ENCODE measurements at regions not wholly inside any gene's neighbourhood (a gene's known extent, or its start where the extent isn't known, plus 50 kb on each side); places are given as distances from the start of the nearest gene placed in this dataset.

DNA sequence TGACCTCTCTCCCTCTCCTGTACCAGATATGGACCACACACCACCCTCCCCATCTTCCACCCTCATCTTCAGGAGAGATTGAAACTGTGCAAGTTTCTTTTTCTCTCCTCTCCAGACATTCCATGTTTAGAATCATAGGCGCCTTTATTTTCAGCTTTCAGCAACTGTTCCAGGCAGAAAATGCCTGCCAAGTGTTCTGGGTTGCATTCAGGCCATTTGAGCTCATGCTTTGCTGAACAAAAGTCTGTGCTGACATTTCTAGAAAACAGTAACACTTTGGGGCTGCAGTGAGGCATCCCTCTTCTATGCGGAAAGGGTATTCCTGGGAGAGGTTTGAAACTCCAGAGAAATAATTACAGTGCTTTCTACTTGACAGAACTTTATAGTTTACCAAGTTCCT lies 361.7 kb downstream of the GPAM start:
- Histone ChIP-seq H3K9me3 (ENCODE audit: control insufficient read depth in 5 of 5, low read length in 5 of 5) (no peaks in the 10 kb centered on the region), H3K27me3 (ENCODE audit: control insufficient read depth in 5 of 5, insufficient read depth in 4 of 5, low read length in 5 of 5) (no peaks in the 10 kb centered on the region), H3K36me3 (ENCODE audit: control insufficient read depth in 5 of 5, insufficient read depth in 5 of 5, low read length in 5 of 5) (no peaks in the 10 kb centered on the region), H3K9ac (ENCODE audit: low read length in 5 of 5) (no peak overlapping the region), H3K4me1 (ENCODE audit: control insufficient read depth in 5 of 5, insufficient read depth in 5 of 5, low read length in 5 of 5) (no peaks in the 10 kb centered on the region), H3K4me3 (ENCODE audit: low read depth in 1 of 5, low read length in 5 of 5) (no peak overlapping the region), H3K27ac (ENCODE audit: low read depth, low read length) (no peak overlapping the region)

DNA sequence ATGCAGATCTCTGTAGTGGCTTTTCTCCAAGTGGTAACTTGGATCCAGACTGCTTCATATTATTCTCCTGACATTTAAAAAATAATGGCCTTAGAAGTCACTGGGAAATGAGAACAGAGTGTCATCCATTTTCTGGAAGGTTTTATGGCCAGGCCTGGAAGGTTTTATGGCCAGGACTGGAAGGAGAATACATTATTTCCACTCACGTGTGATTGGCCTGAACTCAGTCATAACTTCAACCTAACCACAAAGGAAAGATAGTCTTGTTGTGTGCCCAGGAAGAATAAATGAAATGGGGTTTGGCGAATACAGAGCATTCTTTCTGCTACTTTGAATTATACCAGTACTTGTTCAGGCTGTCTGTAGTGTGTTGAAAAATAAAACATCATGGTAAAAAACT lies 360.9 kb downstream of the GPAM start:
- H3K4me1 ChIP-seq (ENCODE audit: control insufficient read depth in 5 of 5, insufficient read depth in 5 of 5, low read length in 5 of 5): no peaks in the 10 kb centered on the region
- no peaks in the 10 kb centered on the region for H3K9me3 ChIP-seq (ENCODE audit: control insufficient read depth in 5 of 5, low read length in 5 of 5)
- H3K36me3 ChIP-seq (ENCODE audit: control insufficient read depth in 5 of 5, insufficient read depth in 5 of 5, low read length in 5 of 5): no peaks in the 10 kb centered on the region
- no peaks in the 10 kb centered on the region for H3K27me3 ChIP-seq (ENCODE audit: control insufficient read depth in 5 of 5, insufficient read depth in 4 of 5, low read length in 5 of 5)
- no peak overlapping the region for H3K4me3 ChIP-seq (ENCODE audit: low read depth in 1 of 5, low read length in 5 of 5)
- no peak overlapping the region for H3K27ac ChIP-seq (ENCODE audit: low read depth, low read length)
- no peak overlapping the region for H3K9ac ChIP-seq (ENCODE audit: low read length in 5 of 5)

DNA sequence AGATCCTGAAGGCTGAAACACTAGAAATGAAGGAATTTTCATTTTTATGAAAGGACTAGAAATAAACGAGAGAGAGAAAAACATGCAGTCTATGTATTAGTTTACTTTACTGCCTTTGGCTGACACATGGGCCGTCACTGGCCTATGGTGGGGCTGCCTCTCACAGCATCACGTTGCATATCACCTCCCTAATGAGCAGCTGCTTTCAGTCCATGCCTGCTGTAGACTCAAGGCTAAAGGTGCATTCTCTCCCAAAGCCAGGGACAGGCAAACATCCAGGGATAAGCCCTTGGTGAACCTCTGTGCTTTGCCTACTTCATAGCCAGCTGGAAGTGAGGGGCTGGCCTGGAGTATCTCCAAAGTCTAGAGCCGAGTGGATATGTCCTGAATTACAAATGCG lies 359.4 kb downstream of the GPAM start:
- Histone ChIP-seq H3K27ac (ENCODE audit: low read depth, low read length) (no peak overlapping the region), H3K9me3 (ENCODE audit: control insufficient read depth in 5 of 5, low read length in 5 of 5) (no peaks in the 10 kb centered on the region)

DNA sequence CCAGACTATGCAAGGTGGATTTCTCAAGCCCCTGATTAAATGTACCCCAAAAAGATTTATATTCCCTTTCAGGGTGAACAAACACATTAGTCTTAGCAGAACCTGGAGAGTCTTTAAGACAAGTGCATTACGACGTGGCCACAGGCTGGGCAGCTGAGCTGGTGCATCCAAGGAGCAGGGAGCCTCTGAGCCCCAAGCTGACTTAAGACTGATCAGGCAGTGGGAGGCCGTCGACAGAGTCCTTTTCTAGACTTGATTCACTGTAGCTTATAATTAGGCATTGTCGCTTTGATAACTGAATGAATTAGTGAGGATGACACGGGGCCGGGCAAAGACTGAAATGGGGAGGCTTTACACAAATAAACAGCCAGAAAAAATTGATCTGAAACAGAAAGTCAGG lies 353.2 kb downstream of the GPAM start:
- peaks cover 0 to under 1% (median 0%) of the 10 kb centered on the region in 5 donors for H3K4me1 ChIP-seq (ENCODE audit: control insufficient read depth in 5 of 5, insufficient read depth in 5 of 5, low read length in 5 of 5)
- H3K4me3 ChIP-seq (ENCODE audit: low read depth in 1 of 5, low read length in 5 of 5): no peak overlapping the region
- H3K9ac ChIP-seq (ENCODE audit: low read length in 5 of 5): no peak overlapping the region
- no peak overlapping the region for H3K27ac ChIP-seq (ENCODE audit: low read depth, low read length)
- H3K27me3 ChIP-seq (ENCODE audit: control insufficient read depth in 5 of 5, insufficient read depth in 4 of 5, low read length in 5 of 5): no peaks in the 10 kb centered on the region
- H3K36me3 ChIP-seq (ENCODE audit: control insufficient read depth in 5 of 5, insufficient read depth in 5 of 5, low read length in 5 of 5): no peaks in the 10 kb centered on the region
- H3K9me3 ChIP-seq (ENCODE audit: control insufficient read depth in 5 of 5, low read length in 5 of 5): no peaks in the 10 kb centered on the region

More for the DNA sequence above, 359.4 kb downstream of the GPAM start:
- H3K27me3 ChIP-seq (ENCODE audit: control insufficient read depth in 5 of 5, insufficient read depth in 4 of 5, low read length in 5 of 5): no peaks in the 10 kb centered on the region
- no peaks in the 10 kb centered on the region for H3K4me1 ChIP-seq (ENCODE audit: control insufficient read depth in 5 of 5, insufficient read depth in 5 of 5, low read length in 5 of 5)
- H3K9ac ChIP-seq (ENCODE audit: low read length in 5 of 5): no peak overlapping the region
- no peaks in the 10 kb centered on the region for H3K36me3 ChIP-seq (ENCODE audit: control insufficient read depth in 5 of 5, insufficient read depth in 5 of 5, low read length in 5 of 5)
- no peak overlapping the region for H3K4me3 ChIP-seq (ENCODE audit: low read depth in 1 of 5, low read length in 5 of 5)

DNA sequence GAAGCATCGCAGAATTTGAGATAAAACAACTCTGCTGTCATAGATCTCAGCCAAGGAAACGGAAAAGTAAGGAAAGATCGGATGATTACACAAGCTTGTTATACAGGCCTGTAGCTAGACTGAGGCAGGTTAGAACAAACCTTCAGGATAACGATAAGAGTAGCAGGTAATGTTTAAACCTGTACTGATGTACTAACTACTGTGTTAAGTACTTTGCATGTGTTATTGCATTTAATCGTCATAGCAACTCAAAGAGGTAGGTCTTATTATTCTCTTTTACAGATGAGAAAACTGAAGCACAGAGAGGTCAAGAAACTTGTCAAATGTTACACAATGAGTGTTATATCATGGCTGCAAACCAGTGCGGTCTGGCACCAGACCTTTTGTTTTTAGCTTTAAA lies 352.5 kb downstream of the GPAM start:
- no peak overlapping the region for H3K9ac ChIP-seq (ENCODE audit: low read length in 5 of 5)
- H3K27ac ChIP-seq (ENCODE audit: low read depth, low read length): no peak overlapping the region
- no peak overlapping the region for H3K4me3 ChIP-seq (ENCODE audit: low read depth in 1 of 5, low read length in 5 of 5)
- H3K27me3 ChIP-seq (ENCODE audit: control insufficient read depth in 5 of 5, insufficient read depth in 4 of 5, low read length in 5 of 5): no peaks in the 10 kb centered on the region
- H3K4me1 ChIP-seq (ENCODE audit: control insufficient read depth in 5 of 5, insufficient read depth in 5 of 5, low read length in 5 of 5): peaks cover 0 to 5% (median 0%) of the 10 kb centered on the region in 5 donors
- H3K9me3 ChIP-seq (ENCODE audit: control insufficient read depth in 5 of 5, low read length in 5 of 5): no peaks in the 10 kb centered on the region
- no peaks in the 10 kb centered on the region for H3K36me3 ChIP-seq (ENCODE audit: control insufficient read depth in 5 of 5, insufficient read depth in 5 of 5, low read length in 5 of 5)

DNA sequence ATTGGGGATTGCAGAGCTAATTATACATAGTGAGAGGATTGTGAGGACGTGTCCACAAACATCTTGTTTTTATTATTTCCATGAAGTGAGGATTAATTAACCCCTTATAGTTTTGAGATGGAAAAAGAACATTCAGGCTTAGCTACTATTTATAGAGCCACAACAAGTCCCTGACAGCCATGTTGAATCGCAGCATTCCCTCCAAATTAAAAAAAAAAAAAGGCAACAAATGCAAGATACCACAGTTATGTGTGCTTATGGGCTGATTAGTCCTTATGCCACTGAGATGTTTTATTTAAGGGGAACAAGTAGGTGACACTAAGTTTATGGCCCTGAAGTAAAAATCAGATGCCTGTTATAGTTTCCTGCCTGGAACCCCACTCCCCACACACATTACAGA lies 350.3 kb downstream of the GPAM start:
- Histone ChIP-seq H3K4me1 (ENCODE audit: control insufficient read depth in 5 of 5, insufficient read depth in 5 of 5, low read length in 5 of 5) (peaks cover 0 to 5% (median 0%) of the 10 kb centered on the region in 5 donors), H3K36me3 (ENCODE audit: control insufficient read depth in 5 of 5, insufficient read depth in 5 of 5, low read length in 5 of 5) (no peaks in the 10 kb centered on the region), H3K4me3 (ENCODE audit: low read depth in 1 of 5, low read length in 5 of 5) (no peak overlapping the region), H3K9ac (ENCODE audit: low read length in 5 of 5) (no peak overlapping the region), H3K27ac (ENCODE audit: low read depth, low read length) (no peak overlapping the region), H3K27me3 (ENCODE audit: control insufficient read depth in 5 of 5, insufficient read depth in 4 of 5, low read length in 5 of 5) (no peaks in the 10 kb centered on the region), H3K9me3 (ENCODE audit: control insufficient read depth in 5 of 5, low read length in 5 of 5) (no peaks in the 10 kb centered on the region)

DNA sequence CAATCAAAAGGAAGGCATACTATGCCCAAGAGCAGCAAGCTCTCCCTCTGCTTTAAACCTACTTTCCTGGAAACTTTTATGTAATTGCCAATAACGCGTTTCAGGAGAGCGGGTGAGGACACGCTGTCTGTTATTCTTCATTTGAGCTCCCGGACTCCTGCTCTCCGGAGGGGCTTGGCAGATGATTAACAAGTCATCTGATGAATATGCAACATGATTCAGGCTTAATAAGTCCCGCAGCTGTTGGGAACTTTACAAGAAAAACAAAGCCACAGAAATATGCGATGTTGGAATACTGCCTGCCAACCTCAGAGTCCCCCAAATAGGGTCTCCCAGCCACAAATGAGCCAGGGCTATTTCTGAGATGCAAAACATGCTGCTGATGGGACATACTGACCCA lies 348.0 kb downstream of the GPAM start:
- Histone ChIP-seq H3K36me3 (ENCODE audit: control insufficient read depth in 5 of 5, insufficient read depth in 5 of 5, low read length in 5 of 5) (no peaks in the 10 kb centered on the region), H3K27ac (ENCODE audit: low read depth, low read length) (no peak overlapping the region), H3K4me1 (ENCODE audit: control insufficient read depth in 5 of 5, insufficient read depth in 5 of 5, low read length in 5 of 5) (peaks cover 0 to 5% (median 0%) of the 10 kb centered on the region in 5 donors), H3K4me3 (ENCODE audit: low read depth in 1 of 5, low read length in 5 of 5) (no peak overlapping the region), H3K9me3 (ENCODE audit: control insufficient read depth in 5 of 5, low read length in 5 of 5) (no peaks in the 10 kb centered on the region), H3K9ac (ENCODE audit: low read length in 5 of 5) (peak overlapping the region in 1 of 5 donors; percentile 7), H3K27me3 (ENCODE audit: control insufficient read depth in 5 of 5, insufficient read depth in 4 of 5, low read length in 5 of 5) (no peaks in the 10 kb centered on the region)

DNA sequence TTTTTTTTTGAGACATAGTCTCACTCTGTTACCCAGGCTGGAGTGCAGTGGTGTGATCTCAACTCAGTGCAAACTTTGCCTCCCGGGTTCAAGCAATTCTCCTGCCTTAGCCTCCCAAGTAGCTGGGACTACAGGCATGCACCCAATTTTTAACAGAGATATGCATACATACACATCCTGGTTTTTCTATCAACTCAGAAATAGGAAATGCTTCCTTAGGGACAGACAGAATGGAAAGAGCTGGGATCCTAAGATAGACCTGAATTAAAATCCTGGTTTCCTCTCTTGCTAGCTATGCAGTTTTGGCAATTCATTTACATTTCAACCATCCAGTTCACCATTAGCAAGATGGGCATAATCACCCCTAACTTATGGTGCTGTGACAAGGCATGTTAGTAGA lies 347.5 kb downstream of the GPAM start:
- no peaks in the 10 kb centered on the region for H3K27me3 ChIP-seq (ENCODE audit: control insufficient read depth in 5 of 5, insufficient read depth in 4 of 5, low read length in 5 of 5)
- no peak overlapping the region for H3K27ac ChIP-seq (ENCODE audit: low read depth, low read length)
- no peaks in the 10 kb centered on the region for H3K36me3 ChIP-seq (ENCODE audit: control insufficient read depth in 5 of 5, insufficient read depth in 5 of 5, low read length in 5 of 5)
- no peak overlapping the region for H3K9ac ChIP-seq (ENCODE audit: low read length in 5 of 5)
- H3K4me3 ChIP-seq (ENCODE audit: low read depth in 1 of 5, low read length in 5 of 5): no peak overlapping the region
- no peaks in the 10 kb centered on the region for H3K9me3 ChIP-seq (ENCODE audit: control insufficient read depth in 5 of 5, low read length in 5 of 5)
- H3K4me1 ChIP-seq (ENCODE audit: control insufficient read depth in 5 of 5, insufficient read depth in 5 of 5, low read length in 5 of 5): peaks cover 0 to 5% (median 0%) of the 10 kb centered on the region in 5 donors

DNA sequence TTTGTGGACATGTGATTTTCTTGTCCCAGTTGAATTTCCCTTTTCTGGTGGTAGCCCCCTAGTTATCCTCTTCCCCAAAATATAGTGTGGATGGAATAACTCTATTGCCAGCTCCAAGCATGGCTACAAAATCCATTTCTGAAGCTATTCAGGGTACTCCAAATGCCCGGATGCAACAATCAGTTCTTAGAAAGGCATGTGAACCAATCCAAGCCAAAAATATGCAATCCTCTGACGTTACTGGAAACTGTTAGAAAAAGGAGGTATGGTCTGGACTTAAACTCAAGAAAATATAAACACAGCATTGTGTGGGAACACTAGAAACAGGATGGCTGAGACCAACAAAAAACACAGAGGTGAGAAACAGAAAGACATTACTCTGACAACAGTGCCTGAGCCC lies 347.0 kb downstream of the GPAM start:
- Histone ChIP-seq H3K9me3 (ENCODE audit: control insufficient read depth in 5 of 5, low read length in 5 of 5) (no peaks in the 10 kb centered on the region), H3K9ac (ENCODE audit: low read length in 5 of 5) (no peak overlapping the region), H3K36me3 (ENCODE audit: control insufficient read depth in 5 of 5, insufficient read depth in 5 of 5, low read length in 5 of 5) (no peaks in the 10 kb centered on the region), H3K4me3 (ENCODE audit: low read depth in 1 of 5, low read length in 5 of 5) (no peak overlapping the region), H3K4me1 (ENCODE audit: control insufficient read depth in 5 of 5, insufficient read depth in 5 of 5, low read length in 5 of 5) (peaks cover 0 to 5% (median 0%) of the 10 kb centered on the region in 5 donors), H3K27ac (ENCODE audit: low read depth, low read length) (no peak overlapping the region), H3K27me3 (ENCODE audit: control insufficient read depth in 5 of 5, insufficient read depth in 4 of 5, low read length in 5 of 5) (no peaks in the 10 kb centered on the region)

DNA sequence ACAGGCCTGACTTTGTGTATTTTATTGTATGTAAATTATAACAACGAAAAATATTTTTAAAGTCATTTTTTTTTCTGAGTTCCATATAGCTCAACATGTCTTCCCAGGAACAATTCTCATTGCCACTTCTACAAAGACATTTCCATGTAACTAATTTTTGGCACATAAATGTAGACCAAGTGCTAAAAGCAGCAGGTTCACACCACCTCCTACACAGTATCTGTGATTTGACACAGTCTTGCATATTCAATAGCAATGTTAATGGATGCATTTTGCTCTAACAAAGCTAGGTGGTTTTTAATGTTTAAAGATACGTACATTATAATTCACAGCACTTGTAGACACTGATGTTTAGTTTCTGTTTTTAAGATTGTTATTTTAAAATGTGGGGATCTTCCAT lies 346.5 kb downstream of the GPAM start:
- peaks cover 0 to 5% (median 0%) of the 10 kb centered on the region in 5 donors for H3K4me1 ChIP-seq (ENCODE audit: control insufficient read depth in 5 of 5, insufficient read depth in 5 of 5, low read length in 5 of 5)
- no peak overlapping the region for H3K9ac ChIP-seq (ENCODE audit: low read length in 5 of 5)
- no peaks in the 10 kb centered on the region for H3K36me3 ChIP-seq (ENCODE audit: control insufficient read depth in 5 of 5, insufficient read depth in 5 of 5, low read length in 5 of 5)
- no peak overlapping the region for H3K4me3 ChIP-seq (ENCODE audit: low read depth in 1 of 5, low read length in 5 of 5)
- H3K9me3 ChIP-seq (ENCODE audit: control insufficient read depth in 5 of 5, low read length in 5 of 5): no peaks in the 10 kb centered on the region
- no peaks in the 10 kb centered on the region for H3K27me3 ChIP-seq (ENCODE audit: control insufficient read depth in 5 of 5, insufficient read depth in 4 of 5, low read length in 5 of 5)
- no peak overlapping the region for H3K27ac ChIP-seq (ENCODE audit: low read depth, low read length)

DNA sequence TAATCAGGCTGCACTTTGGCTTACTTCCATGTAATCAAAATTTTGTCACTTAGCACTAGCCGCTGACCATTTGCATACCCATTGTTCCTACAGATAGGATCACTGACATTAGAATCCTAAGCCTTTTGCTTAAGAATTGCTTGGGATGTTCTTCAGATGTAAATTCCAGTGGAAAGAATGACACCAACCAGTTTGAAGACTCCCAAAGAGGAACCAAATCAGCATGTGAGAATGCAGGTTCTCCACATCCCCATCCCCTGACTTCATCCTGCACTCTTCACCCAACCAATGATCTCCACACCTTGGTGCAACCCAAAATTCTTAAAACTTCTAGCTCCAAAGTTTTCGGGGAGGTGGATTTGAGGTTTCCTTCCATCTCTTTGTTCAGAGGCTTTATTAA lies 345.6 kb downstream of the GPAM start:
- Histone ChIP-seq H3K4me1 (ENCODE audit: control insufficient read depth in 5 of 5, insufficient read depth in 5 of 5, low read length in 5 of 5) (peaks cover 0 to 5% (median 0%) of the 10 kb centered on the region in 5 donors), H3K27me3 (ENCODE audit: control insufficient read depth in 5 of 5, insufficient read depth in 4 of 5, low read length in 5 of 5) (no peaks in the 10 kb centered on the region), H3K36me3 (ENCODE audit: control insufficient read depth in 5 of 5, insufficient read depth in 5 of 5, low read length in 5 of 5) (no peaks in the 10 kb centered on the region), H3K9ac (ENCODE audit: low read length in 5 of 5) (no peak overlapping the region), H3K9me3 (ENCODE audit: control insufficient read depth in 5 of 5, low read length in 5 of 5) (no peaks in the 10 kb centered on the region), H3K4me3 (ENCODE audit: low read depth in 1 of 5, low read length in 5 of 5) (no peak overlapping the region), H3K27ac (ENCODE audit: low read depth, low read length) (no peak overlapping the region)

All from subcutaneous abdominal adipose tissue (tissue), 5 donors.